ENCODE measurements at regions not wholly inside any gene's neighbourhood (a gene's known extent, or its start where the extent isn't known, plus 50 kb on each side); places are given as distances from the start of the nearest gene placed in this dataset.
"Not testable (repeated sequence)": the region's sequence is repeated elsewhere in the genome, so short reads cannot be mapped to it uniquely, and the experiment has no call there.

DNA sequence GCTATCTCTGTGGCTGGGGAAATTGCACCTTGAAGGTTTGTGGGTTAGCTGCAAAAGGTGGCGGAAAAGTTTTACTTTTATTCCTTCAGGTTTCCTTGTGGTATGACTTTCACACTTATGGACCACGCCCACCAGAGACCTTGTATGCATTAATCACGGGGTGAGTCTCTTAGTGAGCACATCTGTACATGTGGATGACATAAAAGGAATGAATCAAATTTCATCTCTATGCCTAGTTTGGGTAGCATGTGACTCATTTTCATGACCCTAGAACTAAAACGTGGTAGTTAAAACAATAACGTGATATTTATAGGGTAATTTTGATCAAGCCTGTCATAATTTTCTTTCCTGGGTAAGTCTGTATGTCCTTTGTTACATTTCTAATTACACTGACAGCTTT lies 141.7 kb downstream of the PDCD6IP start:
- DNase-seq (ENCODE audit: low spot score), result no peak

GRCh38 chr3:33940736-33941135 lies 142.3 kb downstream of the PDCD6IP start:
- no peaks in the 10 kb centered on the region for H3K9me3 Mint-ChIP-seq (ENCODE audit: low read depth)
- H3K27me3 Mint-ChIP-seq (ENCODE audit: low read depth), result peaks cover 17% of the 10 kb centered on the region
- DNase-seq (ENCODE audit: low spot score), result no peak
- no peak overlapping the region for H3K27ac Mint-ChIP-seq (ENCODE audit: unreplicated experiment)
- no peaks in the 10 kb centered on the region for H3K4me1 Mint-ChIP-seq (ENCODE audit: low read depth)
- H3K4me3 Mint-ChIP-seq (ENCODE audit: unreplicated experiment), result no peak overlapping the region
- no peak for TF ChIP-seq CTCF (IDR thresholded peaks at IDR 0.05)
- no peaks in the 10 kb centered on the region for H3K36me3 Mint-ChIP-seq (ENCODE audit: low read depth)

More for the DNA sequence above, 141.7 kb downstream of the PDCD6IP start:
- no peaks in the 10 kb centered on the region for H3K4me1 Mint-ChIP-seq (ENCODE audit: low read depth)
- peaks cover 17% of the 10 kb centered on the region for H3K27me3 Mint-ChIP-seq (ENCODE audit: low read depth)
- H3K4me3 Mint-ChIP-seq (ENCODE audit: unreplicated experiment), result no peak overlapping the region
- TF ChIP-seq CTCF (IDR thresholded peaks at IDR 0.05), result no peak
- H3K36me3 Mint-ChIP-seq (ENCODE audit: low read depth), result no peaks in the 10 kb centered on the region
- no peaks in the 10 kb centered on the region for H3K9me3 Mint-ChIP-seq (ENCODE audit: low read depth)
- no peak overlapping the region for H3K27ac Mint-ChIP-seq (ENCODE audit: unreplicated experiment)

GRCh38 chr3:33941804-33942203 lies 143.4 kb downstream of the PDCD6IP start:
- H3K36me3 Mint-ChIP-seq (ENCODE audit: low read depth), result no peaks in the 10 kb centered on the region
- H3K4me1 Mint-ChIP-seq (ENCODE audit: low read depth), result no peaks in the 10 kb centered on the region
- no peak overlapping the region for H3K27ac Mint-ChIP-seq (ENCODE audit: unreplicated experiment)
- peaks cover 14% of the 10 kb centered on the region for H3K27me3 Mint-ChIP-seq (ENCODE audit: low read depth)
- H3K9me3 Mint-ChIP-seq (ENCODE audit: low read depth), result no peaks in the 10 kb centered on the region
- no peak for TF ChIP-seq CTCF (IDR thresholded peaks at IDR 0.05)
- no peak for DNase-seq (ENCODE audit: low spot score)
- H3K4me3 Mint-ChIP-seq (ENCODE audit: unreplicated experiment), result no peak overlapping the region

- no peaks in the 10 kb centered on the region for H3K36me3 Mint-ChIP-seq (ENCODE audit: low read depth)
- DNase-seq (ENCODE audit: low spot score), result no peak
- no peaks in the 10 kb centered on the region for H3K9me3 Mint-ChIP-seq (ENCODE audit: low read depth)
- TF ChIP-seq CTCF (IDR thresholded peaks at IDR 0.05), result no peak
- no peaks in the 10 kb centered on the region for H3K4me1 Mint-ChIP-seq (ENCODE audit: low read depth)
- peaks cover 6% of the 10 kb centered on the region for H3K27me3 Mint-ChIP-seq (ENCODE audit: low read depth)
- H3K27ac Mint-ChIP-seq (ENCODE audit: unreplicated experiment), result no peak overlapping the region
- no peak overlapping the region for H3K4me3 Mint-ChIP-seq (ENCODE audit: unreplicated experiment)
Measured at GRCh38 chr3:33942483-33943150, 144.2 kb downstream of the PDCD6IP start.

DNA sequence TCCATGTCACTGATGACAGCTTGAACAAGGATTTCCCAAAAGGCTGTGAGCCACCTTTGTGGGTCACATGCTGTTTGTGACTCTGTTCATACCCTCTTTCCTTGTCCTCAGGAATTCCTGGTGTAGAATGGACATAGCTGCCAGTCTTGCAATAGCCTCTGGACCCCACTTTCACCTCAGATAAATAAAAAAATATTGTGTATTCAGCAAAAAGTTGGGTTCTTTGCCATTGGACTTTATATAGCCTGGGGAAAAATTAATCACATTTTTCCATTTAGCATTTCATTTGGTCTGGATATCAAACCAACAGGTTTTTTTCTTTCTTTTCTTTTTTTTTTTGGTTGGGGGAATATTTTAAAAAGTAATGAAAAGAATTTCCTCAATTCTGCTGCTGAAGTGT lies 144.8 kb downstream of the PDCD6IP start:
- H3K4me1 Mint-ChIP-seq (ENCODE audit: low read depth), result no peaks in the 10 kb centered on the region
- peaks cover 6% of the 10 kb centered on the region for H3K27me3 Mint-ChIP-seq (ENCODE audit: low read depth)
- H3K4me3 Mint-ChIP-seq (ENCODE audit: unreplicated experiment), result no peak overlapping the region
- H3K27ac Mint-ChIP-seq (ENCODE audit: unreplicated experiment), result no peak overlapping the region
- no peaks in the 10 kb centered on the region for H3K9me3 Mint-ChIP-seq (ENCODE audit: low read depth)
- H3K36me3 Mint-ChIP-seq (ENCODE audit: low read depth), result no peaks in the 10 kb centered on the region
- TF ChIP-seq CTCF (IDR thresholded peaks at IDR 0.05), result no peak
- DNase-seq (ENCODE audit: low spot score), result no peak

- not testable (repeated sequence) for H3K4me1 Mint-ChIP-seq (ENCODE audit: low read depth); H3K4me3 Mint-ChIP-seq (ENCODE audit: unreplicated experiment); H3K36me3 Mint-ChIP-seq (ENCODE audit: low read depth); H3K9me3 Mint-ChIP-seq (ENCODE audit: low read depth); DNase-seq (ENCODE audit: low spot score); H3K27ac Mint-ChIP-seq (ENCODE audit: unreplicated experiment)
- H3K27me3 Mint-ChIP-seq (ENCODE audit: low read depth), result peaks cover 20% of the 10 kb centered on the region
Measured at GRCh38 chr3:33946612-33947011, 148.2 kb downstream of the PDCD6IP start.
